ENCODE measurements at regions not wholly inside any gene's neighbourhood (a gene's known extent, or its start where the extent isn't known, plus 50 kb on each side); places are given as distances from the start of the nearest gene placed in this dataset.

- H3K27ac ChIP-seq (replicated peaks): no peak overlapping the region
- TF ChIP-seq CTCF (IDR thresholded peaks at IDR 0.05; ENCODE audit: insufficient read depth, low read length) (no peak), SPI1 (IDR thresholded peaks at IDR 0.05; ENCODE audit: borderline replicate concordance, low read depth) (no peak), GABPA (IDR thresholded peaks at IDR 0.05; ENCODE audit: low read depth) (no peak), POLR2AphosphoS5 (IDR thresholded peaks at IDR 0.05; ENCODE audit: low read depth) (no peak)
- TF ChIP-seq, protein P1, sequence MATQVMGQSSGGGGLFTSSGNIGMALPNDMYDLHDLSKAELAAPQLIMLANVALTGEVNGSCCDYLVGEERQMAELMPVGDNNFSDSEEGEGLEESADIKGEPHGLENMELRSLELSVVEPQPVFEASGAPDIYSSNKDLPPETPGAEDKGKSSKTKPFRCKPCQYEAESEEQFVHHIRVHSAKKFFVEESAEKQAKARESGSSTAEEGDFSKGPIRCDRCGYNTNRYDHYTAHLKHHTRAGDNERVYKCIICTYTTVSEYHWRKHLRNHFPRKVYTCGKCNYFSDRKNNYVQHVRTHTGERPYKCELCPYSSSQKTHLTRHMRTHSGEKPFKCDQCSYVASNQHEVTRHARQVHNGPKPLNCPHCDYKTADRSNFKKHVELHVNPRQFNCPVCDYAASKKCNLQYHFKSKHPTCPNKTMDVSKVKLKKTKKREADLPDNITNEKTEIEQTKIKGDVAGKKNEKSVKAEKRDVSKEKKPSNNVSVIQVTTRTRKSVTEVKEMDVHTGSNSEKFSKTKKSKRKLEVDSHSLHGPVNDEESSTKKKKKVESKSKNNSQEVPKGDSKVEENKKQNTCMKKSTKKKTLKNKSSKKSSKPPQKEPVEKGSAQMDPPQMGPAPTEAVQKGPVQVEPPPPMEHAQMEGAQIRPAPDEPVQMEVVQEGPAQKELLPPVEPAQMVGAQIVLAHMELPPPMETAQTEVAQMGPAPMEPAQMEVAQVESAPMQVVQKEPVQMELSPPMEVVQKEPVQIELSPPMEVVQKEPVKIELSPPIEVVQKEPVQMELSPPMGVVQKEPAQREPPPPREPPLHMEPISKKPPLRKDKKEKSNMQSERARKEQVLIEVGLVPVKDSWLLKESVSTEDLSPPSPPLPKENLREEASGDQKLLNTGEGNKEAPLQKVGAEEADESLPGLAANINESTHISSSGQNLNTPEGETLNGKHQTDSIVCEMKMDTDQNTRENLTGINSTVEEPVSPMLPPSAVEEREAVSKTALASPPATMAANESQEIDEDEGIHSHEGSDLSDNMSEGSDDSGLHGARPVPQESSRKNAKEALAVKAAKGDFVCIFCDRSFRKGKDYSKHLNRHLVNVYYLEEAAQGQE (IDR thresholded peaks at IDR 0.05; ENCODE audit: insufficient replicate concordance, low read depth): no peak
- H3K4me3 ChIP-seq (replicated peaks; ENCODE audit: insufficient read depth, low read length): no peak overlapping the region
- H3K27me3 ChIP-seq (ENCODE audit: insufficient read depth, poor library complexity, severe bottlenecking): no peaks in the 10 kb centered on the region
- no peak for DNase-seq (ENCODE audit: low read depth in 1 of 2, low spot score in 1 of 2)
These were observed 103.2 kb downstream of the PLK2 start for GRCh38 chr5:58356662-58357061.

DNA sequence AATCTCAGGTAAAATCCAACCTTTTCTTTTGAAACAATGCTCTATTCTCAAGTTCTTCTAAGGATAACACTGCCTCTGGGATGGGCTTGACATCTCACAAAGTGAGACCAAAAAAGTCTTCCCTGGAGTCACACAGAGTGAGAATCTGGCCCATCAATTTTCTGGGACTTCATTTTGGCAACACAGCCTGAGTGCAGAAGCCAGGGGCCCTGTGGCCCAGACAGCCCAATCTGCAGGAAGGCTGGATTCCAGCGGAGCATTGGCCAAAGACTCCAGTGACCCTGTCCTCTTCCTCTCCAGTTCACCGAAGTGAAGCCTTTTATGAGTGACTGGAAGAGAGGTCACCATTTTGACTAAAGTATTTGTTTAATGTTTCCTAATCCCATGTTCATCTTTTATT, 105.1 kb downstream of the PLK2 start:
- Histone ChIP-seq H3K27me3 (ENCODE audit: insufficient read depth, poor library complexity, severe bottlenecking) (no peaks in the 10 kb centered on the region), H3K4me3 (replicated peaks; ENCODE audit: insufficient read depth, low read length) (no peak overlapping the region), H3K27ac (replicated peaks) (no peak overlapping the region)
- no peak for DNase-seq (ENCODE audit: low read depth in 1 of 2, low spot score in 1 of 2)
- TF ChIP-seq, protein P1 (IDR thresholded peaks at IDR 0.05; ENCODE audit: insufficient replicate concordance, low read depth): no peak
- TF ChIP-seq SPI1 (IDR thresholded peaks at IDR 0.05; ENCODE audit: borderline replicate concordance, low read depth) (no peak), CTCF (IDR thresholded peaks at IDR 0.05; ENCODE audit: insufficient read depth, low read length) (no peak)

DNA sequence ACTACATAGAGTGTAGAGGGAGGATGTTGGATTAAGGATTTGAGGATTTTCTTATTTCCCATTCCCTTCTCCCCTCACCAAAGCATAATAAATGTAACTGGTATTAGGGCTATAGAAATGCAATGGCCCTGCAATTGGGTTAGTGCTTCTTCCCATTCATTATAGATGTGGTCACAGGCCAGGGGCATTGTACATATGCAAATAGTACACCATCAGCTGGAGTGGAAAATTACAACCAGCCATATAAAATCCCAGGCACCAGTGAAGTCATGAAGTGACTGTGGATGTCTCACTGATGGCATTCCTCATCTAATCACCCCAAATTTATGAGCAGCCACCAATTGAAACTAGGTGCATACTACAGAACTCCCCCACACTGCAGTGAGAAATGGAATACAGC, 105.9 kb downstream of the PLK2 start:
- Histone ChIP-seq H3K27ac (replicated peaks) (no peak overlapping the region), H3K27me3 (ENCODE audit: insufficient read depth, poor library complexity, severe bottlenecking) (no peaks in the 10 kb centered on the region), H3K4me3 (replicated peaks; ENCODE audit: insufficient read depth, low read length) (no peak overlapping the region)
- no peak for DNase-seq (ENCODE audit: low read depth in 1 of 2, low spot score in 1 of 2)
- TF ChIP-seq, protein P1 (IDR thresholded peaks at IDR 0.05; ENCODE audit: insufficient replicate concordance, low read depth): no peak
- TF ChIP-seq POLR2AphosphoS5 (IDR thresholded peaks at IDR 0.05; ENCODE audit: low read depth) (no peak), CTCF (IDR thresholded peaks at IDR 0.05; ENCODE audit: insufficient read depth, low read length) (no peak), GABPA (IDR thresholded peaks at IDR 0.05; ENCODE audit: low read depth) (no peak), SPI1 (IDR thresholded peaks at IDR 0.05; ENCODE audit: borderline replicate concordance, low read depth) (no peak)
